ENCODE measurements at regions not wholly inside any gene's neighbourhood (a gene's known extent, or its start where the extent isn't known, plus 50 kb on each side); places are given as distances from the start of the nearest gene placed in this dataset.

- TF ChIP-seq USF2 (IDR thresholded peaks at IDR 0.05; ENCODE audit: low read depth, low read length): no peak
- no peak for TF ChIP-seq CTCF (conservative IDR thresholded peaks at IDR 0.05; ENCODE audit: low read depth, low read length)
- TF ChIP-seq POLR2A (IDR thresholded peaks at IDR 0.05; ENCODE audit: low read depth, low read length): no peak
- no peak for TF ChIP-seq MAFK (IDR thresholded peaks at IDR 0.05; ENCODE audit: low read depth, low read length)
- no peak for TF ChIP-seq RFX5 (IDR thresholded peaks at IDR 0.05; ENCODE audit: low read depth, low read length)
These were observed 175.2 kb upstream of the NREP start for GRCh38 chr5:111932199-111932598.
